ENCODE measurements at regions not wholly inside any gene's neighbourhood (a gene's known extent, or its start where the extent isn't known, plus 50 kb on each side); places are given as distances from the start of the nearest gene placed in this dataset.
"Not testable (repeated sequence)": the region's sequence is repeated elsewhere in the genome, so short reads cannot be mapped to it uniquely, and the experiment has no call there.

DNA sequence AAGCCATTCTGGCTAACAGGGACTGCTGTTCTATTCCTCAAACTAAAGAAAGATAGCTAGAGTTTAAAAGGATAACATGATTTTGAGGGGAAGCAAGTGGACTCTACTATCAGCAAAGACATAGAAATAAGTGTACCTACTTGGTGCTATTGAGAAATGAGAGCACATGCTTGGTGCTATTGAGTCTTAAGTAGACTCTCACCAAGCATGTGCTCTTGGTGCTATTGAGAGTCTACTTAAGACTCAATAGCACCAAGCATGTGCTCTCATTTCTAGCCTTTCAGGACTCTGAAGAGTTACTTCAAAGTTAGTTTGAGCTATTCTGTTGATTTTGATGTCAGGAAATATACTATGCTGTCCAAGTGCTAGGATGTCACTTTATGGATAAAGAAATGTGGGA is 733.0 kb upstream of the ZWINT start:
- Mint-ChIP-seq H3K4me3 (ENCODE audit: unreplicated experiment) (no peak overlapping the region), H3K9me3 (ENCODE audit: unreplicated experiment) (no peaks in the 10 kb centered on the region), H3K27ac (ENCODE audit: unreplicated experiment) (no peak overlapping the region), H3K27me3 (ENCODE audit: unreplicated experiment) (no peaks in the 10 kb centered on the region), H3K4me1 (ENCODE audit: unreplicated experiment) (no peaks in the 10 kb centered on the region), H3K36me3 (ENCODE audit: low read depth, unreplicated experiment) (no peaks in the 10 kb centered on the region)
- no peak for TF ChIP-seq CTCF (IDR thresholded peaks at IDR 0.05; ENCODE audit: unreplicated experiment)
- no peak for DNase-seq (ENCODE audit: low spot score)

DNA sequence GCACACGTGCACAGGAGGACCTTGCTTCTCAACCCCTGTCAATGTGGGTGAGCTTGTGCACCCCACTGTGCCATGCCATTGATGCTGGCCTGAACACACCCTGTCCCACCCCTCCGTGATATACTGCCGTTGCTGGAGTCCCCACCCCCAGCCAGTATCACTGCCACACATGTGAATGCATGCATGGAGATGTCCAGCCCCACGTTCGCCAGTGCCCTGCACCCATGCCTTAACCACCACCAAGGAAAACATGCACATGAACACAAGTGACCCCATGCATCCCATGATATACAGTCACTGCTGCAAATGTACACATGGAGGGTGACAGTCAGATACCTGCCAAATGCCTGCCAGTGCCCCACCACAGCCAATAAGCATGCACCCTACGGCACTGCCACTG is 692.5 kb upstream of the ZWINT start:
- no peak for DNase-seq (ENCODE audit: low spot score)
- no peak overlapping the region for H3K4me3 Mint-ChIP-seq (ENCODE audit: unreplicated experiment)
- no peaks in the 10 kb centered on the region for H3K9me3 Mint-ChIP-seq (ENCODE audit: unreplicated experiment)
- peaks cover 2% of the 10 kb centered on the region for H3K27me3 Mint-ChIP-seq (ENCODE audit: unreplicated experiment)
- no peaks in the 10 kb centered on the region for H3K36me3 Mint-ChIP-seq (ENCODE audit: low read depth, unreplicated experiment)
- no peak for TF ChIP-seq CTCF (IDR thresholded peaks at IDR 0.05; ENCODE audit: unreplicated experiment)
- no peaks in the 10 kb centered on the region for H3K4me1 Mint-ChIP-seq (ENCODE audit: unreplicated experiment)
- H3K27ac Mint-ChIP-seq (ENCODE audit: unreplicated experiment): no peak overlapping the region

- Mint-ChIP-seq H3K4me3 (ENCODE audit: unreplicated experiment) (no peak overlapping the region), H3K9me3 (ENCODE audit: unreplicated experiment) (no peaks in the 10 kb centered on the region), H3K36me3 (ENCODE audit: low read depth, unreplicated experiment) (no peaks in the 10 kb centered on the region), H3K27ac (ENCODE audit: unreplicated experiment) (no peak overlapping the region), H3K4me1 (ENCODE audit: unreplicated experiment) (no peaks in the 10 kb centered on the region), H3K27me3 (ENCODE audit: unreplicated experiment) (peaks cover 2% of the 10 kb centered on the region)
- no peak for DNase-seq (ENCODE audit: low spot score)
- TF ChIP-seq CTCF (IDR thresholded peaks at IDR 0.05; ENCODE audit: unreplicated experiment): no peak
These were observed 688.0 kb upstream of the ZWINT start for GRCh38 chr10:57049096-57049495.

- Mint-ChIP-seq H3K4me3 (ENCODE audit: unreplicated experiment) (no peak overlapping the region), H3K27ac (ENCODE audit: unreplicated experiment) (no peak overlapping the region), H3K9me3 (ENCODE audit: unreplicated experiment) (no peaks in the 10 kb centered on the region), H3K36me3 (ENCODE audit: low read depth, unreplicated experiment) (no peaks in the 10 kb centered on the region), H3K27me3 (ENCODE audit: unreplicated experiment) (no peaks in the 10 kb centered on the region), H3K4me1 (ENCODE audit: unreplicated experiment) (no peaks in the 10 kb centered on the region)
- TF ChIP-seq CTCF (IDR thresholded peaks at IDR 0.05; ENCODE audit: unreplicated experiment): no peak
- no peak for DNase-seq (ENCODE audit: low spot score)
These were observed 677.5 kb upstream of the ZWINT start for GRCh38 chr10:57038531-57038930.

DNA sequence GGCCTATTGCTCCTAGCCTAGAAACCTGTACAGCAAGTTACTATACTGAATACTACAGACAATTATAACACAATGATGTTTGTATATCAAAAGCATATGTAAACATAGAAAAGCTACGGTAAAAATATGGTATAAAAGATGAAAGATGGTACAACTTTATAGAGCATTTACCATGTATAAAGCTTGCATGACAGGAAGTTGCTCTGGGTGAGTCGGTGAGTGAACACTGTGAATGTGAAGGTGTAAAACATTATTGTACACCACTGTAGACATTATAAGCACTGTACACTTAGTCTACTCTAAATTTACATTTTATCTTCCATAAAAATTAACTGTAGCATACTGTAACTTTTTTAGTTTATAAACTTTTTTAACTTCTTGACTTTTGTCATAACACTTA is 674.3 kb upstream of the ZWINT start:
- H3K27ac Mint-ChIP-seq (ENCODE audit: unreplicated experiment): no peak overlapping the region
- no peaks in the 10 kb centered on the region for H3K4me1 Mint-ChIP-seq (ENCODE audit: unreplicated experiment)
- H3K4me3 Mint-ChIP-seq (ENCODE audit: unreplicated experiment): no peak overlapping the region
- peaks cover 11% of the 10 kb centered on the region for H3K36me3 Mint-ChIP-seq (ENCODE audit: low read depth, unreplicated experiment)
- no peaks in the 10 kb centered on the region for H3K27me3 Mint-ChIP-seq (ENCODE audit: unreplicated experiment)
- DNase-seq (ENCODE audit: low spot score): no peak
- H3K9me3 Mint-ChIP-seq (ENCODE audit: unreplicated experiment): peaks cover 14% of the 10 kb centered on the region
- TF ChIP-seq CTCF (IDR thresholded peaks at IDR 0.05; ENCODE audit: unreplicated experiment): no peak

- H3K4me1 Mint-ChIP-seq (ENCODE audit: unreplicated experiment); H3K4me3 Mint-ChIP-seq (ENCODE audit: unreplicated experiment); DNase-seq (ENCODE audit: low spot score); H3K27ac Mint-ChIP-seq (ENCODE audit: unreplicated experiment); H3K27me3 Mint-ChIP-seq (ENCODE audit: unreplicated experiment): not testable (repeated sequence)
- H3K9me3 Mint-ChIP-seq (ENCODE audit: unreplicated experiment): peaks cover 14% of the 10 kb centered on the region
- peaks cover 11% of the 10 kb centered on the region for H3K36me3 Mint-ChIP-seq (ENCODE audit: low read depth, unreplicated experiment)
These were observed 671.2 kb upstream of the ZWINT start for GRCh38 chr10:57032301-57032700.

Data from endothelial cell (in vitro differentiated cells).